ENCODE measurements at regions not wholly inside any gene's neighbourhood (a gene's known extent, or its start where the extent isn't known, plus 50 kb on each side); places are given as distances from the start of the nearest gene placed in this dataset.
A peak's percentile ranks its signal among the peaks of the same experiment; 100 is the strongest.

GRCh38 chrX:69303231-69303630 is 138.0 kb upstream of the PJA1 start:
- no peaks in the 10 kb centered on the region for H3K36me3 Mint-ChIP-seq (ENCODE audit: unreplicated experiment)
- peaks cover 8% of the 10 kb centered on the region for H3K9me3 Mint-ChIP-seq (ENCODE audit: unreplicated experiment)
- no peak overlapping the region for H3K27ac Mint-ChIP-seq (ENCODE audit: unreplicated experiment)
- DNase-seq = no peak
- peaks cover 4% of the 10 kb centered on the region for H3K27me3 Mint-ChIP-seq (ENCODE audit: unreplicated experiment)
- no peak for TF ChIP-seq CTCF (IDR thresholded peaks at IDR 0.05; ENCODE audit: partially characterized antibody, unreplicated experiment)
- H3K4me3 Mint-ChIP-seq (ENCODE audit: unreplicated experiment) = no peak overlapping the region
- peaks cover 15% of the 10 kb centered on the region for H3K4me1 Mint-ChIP-seq (ENCODE audit: low read depth, unreplicated experiment)

- no peak for DNase-seq
- Mint-ChIP-seq H3K36me3 (ENCODE audit: unreplicated experiment) (no peaks in the 10 kb centered on the region), H3K27me3 (ENCODE audit: unreplicated experiment) (peaks cover 2% of the 10 kb centered on the region), H3K4me3 (ENCODE audit: unreplicated experiment) (no peak overlapping the region), H3K27ac (ENCODE audit: unreplicated experiment) (peak overlapping the region; percentile 64), H3K4me1 (ENCODE audit: low read depth, unreplicated experiment) (peaks cover 11% of the 10 kb centered on the region), H3K9me3 (ENCODE audit: unreplicated experiment) (peaks cover 5% of the 10 kb centered on the region)
- no peak for TF ChIP-seq CTCF (IDR thresholded peaks at IDR 0.05; ENCODE audit: partially characterized antibody, unreplicated experiment)
Measured at GRCh38 chrX:69299951-69300714, 134.9 kb upstream of the PJA1 start.

GRCh38 chrX:69299285-69299684 is 134.0 kb upstream of the PJA1 start:
- Mint-ChIP-seq H3K27me3 (ENCODE audit: unreplicated experiment) (peaks cover 2% of the 10 kb centered on the region), H3K36me3 (ENCODE audit: unreplicated experiment) (no peaks in the 10 kb centered on the region), H3K4me1 (ENCODE audit: low read depth, unreplicated experiment) (peaks cover 11% of the 10 kb centered on the region), H3K27ac (ENCODE audit: unreplicated experiment) (no peak overlapping the region), H3K4me3 (ENCODE audit: unreplicated experiment) (no peak overlapping the region), H3K9me3 (ENCODE audit: unreplicated experiment) (peaks cover 5% of the 10 kb centered on the region)
- no peak for TF ChIP-seq CTCF (IDR thresholded peaks at IDR 0.05; ENCODE audit: partially characterized antibody, unreplicated experiment)
- DNase-seq = no peak

- H3K4me1 Mint-ChIP-seq (ENCODE audit: low read depth, unreplicated experiment) = peaks cover 9% of the 10 kb centered on the region
- no peak overlapping the region for H3K4me3 Mint-ChIP-seq (ENCODE audit: unreplicated experiment)
- no peak for TF ChIP-seq CTCF (IDR thresholded peaks at IDR 0.05; ENCODE audit: partially characterized antibody, unreplicated experiment)
- H3K27me3 Mint-ChIP-seq (ENCODE audit: unreplicated experiment) = peaks cover 4% of the 10 kb centered on the region
- H3K36me3 Mint-ChIP-seq (ENCODE audit: unreplicated experiment) = no peaks in the 10 kb centered on the region
- H3K9me3 Mint-ChIP-seq (ENCODE audit: unreplicated experiment) = peaks cover 3% of the 10 kb centered on the region
- H3K27ac Mint-ChIP-seq (ENCODE audit: unreplicated experiment) = no peak overlapping the region
- no peak for DNase-seq
Measured at GRCh38 chrX:69298466-69299140, 133.3 kb upstream of the PJA1 start.

GRCh38 chrX:69297506-69297905 is 132.3 kb upstream of the PJA1 start:
- Mint-ChIP-seq H3K4me1 (ENCODE audit: low read depth, unreplicated experiment) (peaks cover 9% of the 10 kb centered on the region), H3K36me3 (ENCODE audit: unreplicated experiment) (no peaks in the 10 kb centered on the region), H3K4me3 (ENCODE audit: unreplicated experiment) (no peak overlapping the region), H3K27ac (ENCODE audit: unreplicated experiment) (no peak overlapping the region), H3K27me3 (ENCODE audit: unreplicated experiment) (peaks cover 4% of the 10 kb centered on the region), H3K9me3 (ENCODE audit: unreplicated experiment) (peaks cover 2% of the 10 kb centered on the region)
- TF ChIP-seq CTCF (IDR thresholded peaks at IDR 0.05; ENCODE audit: partially characterized antibody, unreplicated experiment) = no peak
- no peak for DNase-seq
